Heart right ventricle (tissue), 16 donors: ENCODE measurements at regions not wholly inside any gene's neighbourhood (a gene's known extent, or its start where the extent isn't known, plus 50 kb on each side); places are given as distances from the start of the nearest gene placed in this dataset.

Experiments used
- ATAC-seq, 8 donors: fragments of 200-7000 bp; cut with Tn5 transposase; one replicate each; pipeline ENCODE4 v1.9.1; 2020; ENCODE audit warnings: mild to moderate bottlenecking in 8 of 8, moderate library complexity in 8 of 8, moderate number of reproducible peaks in 1 of 8
- DNase-seq, 2 donors: peaks; one replicate each; pipeline ENCODE4 v3.0.0-alpha.2; 2020
- H3K27ac ChIP-seq, 10 donors: fragments of 200-600 bp; sonication (generic) in 2 of 10; one replicate each; pipeline versions ENCODE4 v1.5.0 to v1.8.0; 2020 to 2022; ENCODE audit warnings: mild to moderate bottlenecking in 3 of 10
- H3K27me3 ChIP-seq, 7 donors: fragments of 200-600 bp; one replicate each; pipeline ENCODE4 v1.8.0; 2021 to 2022; ENCODE audit warnings: mild to moderate bottlenecking in 2 of 7
- H3K36me3 ChIP-seq, 9 donors: fragments of 200-600 bp; sonication (generic) in 1 of 9; one replicate each; pipeline versions ENCODE4 v1.5.0 to v1.8.0; 2020 to 2022; ENCODE audit warnings: mild to moderate bottlenecking in 2 of 9
- H3K4me1 ChIP-seq, 9 donors: fragments of 200-600 bp; sonication (generic) in 1 of 9; one replicate each; pipeline versions ENCODE4 v1.5.0 to v1.8.0; 2020 to 2022; ENCODE audit warnings: mild to moderate bottlenecking in 4 of 9
- H3K4me3 ChIP-seq, 10 donors: fragments of 200-600 bp; sonication (generic) in 2 of 10; one replicate each; pipeline versions ENCODE4 v1.5.0 to v1.8.0; 2020 to 2022; ENCODE audit warnings: mild to moderate bottlenecking in 7 of 10, moderate library complexity in 2 of 10
- H3K9me3 ChIP-seq, 11 donors: fragments of 200-600 bp in 10 of 11; sonication (generic) in 2 of 11; one replicate each; pipeline versions ENCODE4 v1.5.0 to v1.8.0; 2013 to 2022; ENCODE audit warnings: mild to moderate bottlenecking in 2 of 11, control low read depth in 1 of 11, moderate library complexity in 1 of 11
- WGBS, 2 donors: extraction: QIAGEN DNeasy Blood & Tissue Kit; methylation state at CpG; one replicate each; pipeline ENCODE4 v1.1.7; 2013; ENCODE audit warnings: inconsistent platforms in 1 of 2; 5-methylcytosine and 5-hydroxymethylcytosine counted together
- intact Hi-C, 10 donors: fragments of 100-400 bp; cut with DNase I; formaldehyde crosslinking; loops; one replicate each; pipeline versions ENCODE4 v1.11.1 to v1.14.2; 2022
- TF ChIP-seq, protein P1 (sequence below), 9 donors: fragments of 200-600 bp; sonication (generic) in 2 of 9; IDR thresholded peaks; one replicate each; pipeline versions ENCODE4 v1.5.0 to v1.8.0; 2021 to 2022; ENCODE audit warnings: antibody characterized with exemption in 9 of 9, mild to moderate bottlenecking in 5 of 9, moderate library complexity in 1 of 9
- donor health status: Arrhythmogenic right ventricular cardiomyopathy.
- donor health status: ischemic (EF 13 %, LVEDD 7.1; RV severe dilation, severe dysfunction).
- donor health status: healthy with polysubstance abuse.
- donor health status: DM: no; HTN: yes; CAD: no.
- donor health status: DM: no; HTN: no; CAD: no.
- donor health status: ischemic (EF 25% LVEDD 6.9; RV normal size, moderate dysfunction).
- donor health status: ischemic (EF 25% LVEDD 5.7; RV mildly dilated, moderate dysfunction).
- donor health status: healthy.
- donor health status: DM: yes; HTN: yes; CAD: no.
- donor health status: Ischemic cardiomyopathy.
- donor health status: ischemic (EF 35%, LVEDD 5.7; RV mildly dilated, moderate dysfunction).
- donor health status: nonischemic (EF 11% LVEDD 7.7; RV severe dilation, severe dysfunction).
- donor health status: DM: yes; HTN: yes; CAD: no.
- donor health status: PGD.
- donor health status: ischemic (EF 29% LVEDD 5.4; RV normal size, mild dysfunction).
- donor health status: nonischemic (EF 23%, LVEDD 6.1; RV moderate dilation, normal function).

- TF ChIP-seq, protein P1, sequence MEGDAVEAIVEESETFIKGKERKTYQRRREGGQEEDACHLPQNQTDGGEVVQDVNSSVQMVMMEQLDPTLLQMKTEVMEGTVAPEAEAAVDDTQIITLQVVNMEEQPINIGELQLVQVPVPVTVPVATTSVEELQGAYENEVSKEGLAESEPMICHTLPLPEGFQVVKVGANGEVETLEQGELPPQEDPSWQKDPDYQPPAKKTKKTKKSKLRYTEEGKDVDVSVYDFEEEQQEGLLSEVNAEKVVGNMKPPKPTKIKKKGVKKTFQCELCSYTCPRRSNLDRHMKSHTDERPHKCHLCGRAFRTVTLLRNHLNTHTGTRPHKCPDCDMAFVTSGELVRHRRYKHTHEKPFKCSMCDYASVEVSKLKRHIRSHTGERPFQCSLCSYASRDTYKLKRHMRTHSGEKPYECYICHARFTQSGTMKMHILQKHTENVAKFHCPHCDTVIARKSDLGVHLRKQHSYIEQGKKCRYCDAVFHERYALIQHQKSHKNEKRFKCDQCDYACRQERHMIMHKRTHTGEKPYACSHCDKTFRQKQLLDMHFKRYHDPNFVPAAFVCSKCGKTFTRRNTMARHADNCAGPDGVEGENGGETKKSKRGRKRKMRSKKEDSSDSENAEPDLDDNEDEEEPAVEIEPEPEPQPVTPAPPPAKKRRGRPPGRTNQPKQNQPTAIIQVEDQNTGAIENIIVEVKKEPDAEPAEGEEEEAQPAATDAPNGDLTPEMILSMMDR (IDR thresholded peaks at IDR 0.05), result no peak
- Histone ChIP-seq H3K4me1 (peaks cover 0 to under 1% (median 0%) of the 10 kb centered on the region in 9 donors), H3K36me3 (peaks cover 0 to 83% (median 38%) of the 10 kb centered on the region in 9 donors), H3K27me3 (no peaks in the 10 kb centered on the region), H3K9me3 (no peaks in the 10 kb centered on the region), H3K27ac (no peak overlapping the region), H3K4me3 (no peak overlapping the region)
- ATAC-seq (no peak), DNase-seq (no peak)
- intact Hi-C loops, result no loop called here
- 96% methylated on average over 3 of the region's 3 CpGs for WGBS, 2 donors
Measured at GRCh38 chr3:197606468-197606867, 50.7 kb upstream of the BDH1 start.
